Mammary epithelial cell (primary cell): ENCODE measurements at regions not wholly inside any gene's neighbourhood (a gene's known extent, or its start where the extent isn't known, plus 50 kb on each side); places are given as distances from the start of the nearest gene placed in this dataset.

Source experiments
- CTCF ChIP-seq, 2 donors: IDR thresholded peaks in 1 of 2; conservative IDR thresholded peaks in 1 of 2; 2 replicates each; pipeline ENCODE4 v1.5.1; 2011 to 2012; ENCODE audit warnings: inconsistent platforms in 2 of 2, low read length in 2 of 2, mild to moderate bottlenecking in 2 of 2, control low read depth in 1 of 2, low read depth in 1 of 2; ENCODE audit not compliant: insufficient read depth in 1 of 2; ENCODE audit errors: extremely low read depth in 1 of 2
- EZH2 ChIP-seq: IDR thresholded peaks from 2 replicates; pipeline ENCODE4 v1.6.1; 2012; ENCODE audit warnings: low read length, inconsistent platforms, borderline replicate concordance

GRCh38 chr13:48816700-48817099 is 159.0 kb upstream of the FNDC3A start:
- no peak for TF ChIP-seq CTCF (conservative IDR thresholded peaks at IDR 0.05 in 1 of 2, IDR thresholded peaks at IDR 0.05 in 1 of 2; ENCODE audit: extremely low read depth in 1 of 2, insufficient read depth in 1 of 2, low read depth in 1 of 2, low read length in 2 of 2)
- no peak for TF ChIP-seq EZH2
